K562 (cell line): ENCODE measurements at regions not wholly inside any gene's neighbourhood (a gene's known extent, or its start where the extent isn't known, plus 50 kb on each side); places are given as distances from the start of the nearest gene placed in this dataset.

Experiments used
- ATAC-seq: fragments of 200-7000 bp; cut with Tn5 transposase; 3 replicates; pipeline ENCODE4 v1.9.1; 2020; ENCODE audit warnings: moderate library complexity
- BruUV-seq: library from RNA; stranded (reverse); fragments of 400-500 nt; replicated peaks from 2 replicates; lab custom pipeline; 2021; lab: Mats Ljungman, UMichigan
- CTCF ChIA-PET: fragments of 300-600 bp; formaldehyde crosslinking; extraction: SDS; loops from one replicate; lab custom pipeline; 2021; ENCODE audit warnings: low intra/inter-chr PET ratio; lab: Yijun Ruan, JAX
- POLR2A ChIA-PET: fragments of 300-600, 350-650 bp; sonication (Branson Sonifier 250); formaldehyde crosslinking; extraction: SDS; loops from one replicate; lab custom pipeline; 2021; ENCODE audit warnings: antibody characterized with exemption, inconsistent platforms; lab: Yijun Ruan, JAX
- DNase-seq, 4 experiments: peaks; one replicate each; pipeline versions ENCODE4 v3.0.0 to v3.0.0-alpha.2; 2011 to 2018; ENCODE audit warnings: low spot score in 3 of 4, mixed read lengths in 3 of 4; ENCODE audit errors: extremely low read depth in 1 of 4
- FAIRE-seq: peaks from 2 replicates; lab custom pipeline; 2011; peaks lifted over from hg19 to GRCh38; lab: Jason Lieb, UNC
- H2AFZ ChIP-seq: 2 replicates; pipeline ENCODE4 v1.6.0; 2011; ENCODE audit warnings: low read depth, low read length, control low read depth, inconsistent platforms
- H3K27ac ChIP-seq: fragments of 200-600 bp; 3 replicates; pipeline ENCODE4 v1.8.0; 2011; ENCODE audit warnings: low read depth, mild to moderate bottlenecking, control low read depth, inconsistent platforms, low read length, moderate library complexity, mixed read lengths; ENCODE audit errors: extremely low read depth
- H3K27me3 ChIP-seq, 2 experiments: fragments of 300-600 bp in 1 of 2; 2 replicates in 1 of 2; 3 replicates in 1 of 2; pipeline versions ENCODE4 v1.6.0 to v1.8.0; 2011; ENCODE audit warnings: inconsistent platforms in 2 of 2, low read length in 2 of 2, mild to moderate bottlenecking in 1 of 2, mixed read lengths in 1 of 2, moderate library complexity in 1 of 2; ENCODE audit not compliant: control insufficient read depth in 2 of 2, insufficient read depth in 2 of 2
- H3K36me3 ChIP-seq: fragments of 300-600 bp; 3 replicates; pipeline ENCODE4 v1.8.0; 2011; ENCODE audit warnings: mild to moderate bottlenecking, low read length, inconsistent platforms; ENCODE audit not compliant: control insufficient read depth, insufficient read depth
- H3K4me1 ChIP-seq, 2 experiments: fragments of 200-600 bp in 1 of 2; replicated peaks in 1 of 2; 2 replicates in 1 of 2; 3 replicates in 1 of 2; pipeline versions ENCODE4 v1.5.1 to v1.8.0; 2011; ENCODE audit warnings: inconsistent platforms in 2 of 2, low read length in 2 of 2, mild to moderate bottlenecking in 1 of 2, mixed read lengths in 1 of 2, moderate library complexity in 1 of 2; ENCODE audit not compliant: control insufficient read depth in 2 of 2, insufficient read depth in 2 of 2
- H3K4me2 ChIP-seq: 2 replicates; pipeline ENCODE4 v1.6.1; 2011; ENCODE audit warnings: low read length, control low read depth, inconsistent platforms, mixed read lengths; ENCODE audit not compliant: insufficient read depth
- H3K4me3 ChIP-seq: fragments of 200-600 bp; sonication (generic), shearing (Covaris generic); 2 replicates; pipeline ENCODE4 v1.5.1; 2016; ENCODE audit warnings: control low read depth, inconsistent platforms
- H3K79me2 ChIP-seq: fragments of 200-600 bp; 3 replicates; pipeline ENCODE4 v1.8.0; 2011; ENCODE audit warnings: low read length, inconsistent platforms; ENCODE audit not compliant: control insufficient read depth, insufficient read depth
- H3K9ac ChIP-seq, 2 experiments: 2 replicates each; pipeline versions ENCODE4 v1.6.0 to v1.6.1; 2011; ENCODE audit warnings: low read depth in 2 of 2, low read length in 2 of 2, control low read depth in 1 of 2, inconsistent platforms in 1 of 2, mild to moderate bottlenecking in 1 of 2, mixed read lengths in 1 of 2; ENCODE audit not compliant: insufficient read depth in 1 of 2
- H3K9me1 ChIP-seq: one replicate; pipeline ENCODE4 v1.6.0; 2011; ENCODE audit warnings: inconsistent platforms, mild to moderate bottlenecking, low read length, moderate library complexity; ENCODE audit not compliant: control insufficient read depth, insufficient read depth
- H3K9me3 ChIP-seq: replicated peaks from 2 replicates; pipeline ENCODE4 v1.5.1; 2011; ENCODE audit warnings: low read depth, low read length, inconsistent platforms; ENCODE audit not compliant: control insufficient read depth, insufficient read depth
- H4K20me1 ChIP-seq: replicated peaks from 2 replicates; pipeline ENCODE4 v1.6.1; 2011; ENCODE audit warnings: low read length, inconsistent platforms, mixed read lengths; ENCODE audit not compliant: control insufficient read depth, insufficient read depth
- CREBBP ChIP-seq: IDR thresholded peaks from one replicate; pipeline ENCODE4 v1.6.1; 2012; ENCODE audit warnings: low read depth, mild to moderate bottlenecking, control low read depth, inconsistent platforms, low read length
- ETV1 ChIP-seq: fragments of 450-650 bp; conservative IDR thresholded peaks from 2 replicates; pipeline ENCODE4 v1.6.1; 2016; ENCODE audit warnings: missing genetic modification characterization, control low read depth, low read depth, missing compliant biosample characterization
- HEY1 ChIP-seq: fragments of 250-450 bp; sonication (Bioruptor Pico); IDR thresholded peaks from 2 replicates; pipeline ENCODE4 v1.5.0; 2020; ENCODE audit warnings: mild to moderate bottlenecking, moderate library complexity, borderline replicate concordance
- LARP7 ChIP-seq: fragments of 450-650 bp; IDR thresholded peaks from 2 replicates; pipeline ENCODE4 v1.6.1; 2016
- MTA3 ChIP-seq: fragments of 450-650 bp; formaldehyde crosslinking; IDR thresholded peaks from 2 replicates; pipeline ENCODE4 v1.6.1; 2017; ENCODE audit warnings: mild to moderate bottlenecking, borderline replicate concordance
- MTF1 ChIP-seq: fragments of 250-450 bp; sonication (Bioruptor Pico); IDR thresholded peaks from 2 replicates; pipeline ENCODE4 v1.9.0; 2021; ENCODE audit warnings: moderate library complexity, mild to moderate bottlenecking, inconsistent platforms, borderline replicate concordance
- POLR2A ChIP-seq: fragments of 450-650 bp; conservative IDR thresholded peaks from 2 replicates; pipeline ENCODE4 v1.6.1; 2016
- POLR2AphosphoS2 ChIP-seq: IDR thresholded peaks from 2 replicates; pipeline ENCODE4 v1.6.1; 2012; ENCODE audit warnings: low read length, improper control_type of control experiment
- RAD51 ChIP-seq: fragments of 450-650 bp; IDR thresholded peaks from 2 replicates; pipeline ENCODE4 v1.7.1; 2016; ENCODE audit warnings: low read depth, mild to moderate bottlenecking, borderline replicate concordance
- SMC3 ChIP-seq: conservative IDR thresholded peaks from 2 replicates; pipeline ENCODE4 v1.6.1; 2011; ENCODE audit warnings: low read depth, low read length, improper control_type of control experiment; ENCODE audit not compliant: insufficient read depth
- U2AF1 ChIP-seq: fragments of 200-400 bp; formaldehyde crosslinking; optimal IDR thresholded peaks from 2 replicates; pipeline ENCODE3; 2017; ENCODE audit warnings: mild to moderate bottlenecking, low read depth, low read length, moderate library complexity
- ZC3H8 ChIP-seq: fragments of 450-650 bp; IDR thresholded peaks from 2 replicates; pipeline ENCODE4 v1.6.1; 2017
- ZNF431 ChIP-seq: sonication (generic); formaldehyde crosslinking; IDR thresholded peaks from 2 replicates; pipeline ENCODE4 v1.8.0; 2022; ENCODE audit warnings: mild to moderate bottlenecking, missing genetic modification reagents
- ZNF551 ChIP-seq: fragments of 250-450 bp; sonication (Bioruptor Pico); IDR thresholded peaks from 2 replicates; pipeline ENCODE4 v1.5.0; 2021; ENCODE audit warnings: mild to moderate bottlenecking, moderate library complexity
- ZNF75A ChIP-seq: fragments of 450-650 bp; formaldehyde crosslinking; IDR thresholded peaks from 2 replicates; pipeline ENCODE4 v1.4.0; 2020; ENCODE audit warnings: mild to moderate bottlenecking
- WGBS: fragments of 100-300 bp; shearing (Covaris generic); methylation state at CpG from one replicate; pipeline ENCODE4 v1.1.6; 2016; ENCODE audit warnings: low coverage, mixed read lengths; ENCODE audit not compliant: insufficient coverage; ENCODE audit errors: missing lambda C conversion rate; 5-methylcytosine and 5-hydroxymethylcytosine counted together
- in situ Hi-C: fragments of 300-500 bp; cut with MboI; formaldehyde crosslinking; loops from 4 replicates; pipeline ENCODE4 v1.15.0; 2018; ENCODE audit warnings: inconsistent platforms, mixed read lengths
- intact Hi-C: fragments of 100-400 bp; cut with micrococcal nuclease; formaldehyde crosslinking; loops from 2 replicates; pipeline ENCODE4 v1.14.2; 2022
- TF ChIP-seq, protein P1 (sequence below): sonication (generic); formaldehyde crosslinking; IDR thresholded peaks from 2 replicates; pipeline ENCODE4 v1.8.0; 2022; ENCODE audit warnings: mild to moderate bottlenecking, missing genetic modification reagents, borderline replicate concordance
- TF ChIP-seq, protein P2 (sequence below): fragments of 450-650 bp; formaldehyde crosslinking; IDR thresholded peaks from 2 replicates; pipeline ENCODE4 v1.4.0; 2020; ENCODE audit warnings: mild to moderate bottlenecking, moderate library complexity

DNA sequence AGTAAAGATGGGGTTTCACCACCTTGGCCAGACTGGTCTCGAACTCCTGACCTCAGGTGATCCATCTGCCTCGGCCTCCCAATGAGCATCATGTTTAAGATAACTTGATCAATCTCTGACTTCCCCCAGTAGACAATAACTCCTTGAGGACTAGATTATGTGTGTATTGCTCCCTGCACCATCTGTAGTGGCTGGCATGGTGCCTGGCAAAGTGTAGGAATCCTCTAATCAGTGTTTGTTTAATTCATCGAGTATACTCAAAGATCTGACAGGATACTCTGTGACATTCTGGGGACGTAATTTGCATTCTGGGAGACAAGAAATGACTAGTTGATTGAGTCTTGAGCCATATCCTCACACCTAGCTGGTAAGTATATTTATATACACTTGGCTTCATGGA, 873.5 kb upstream of the TMEM132C start:
- no peak for FAIRE-seq
- POLR2A ChIA-PET = no interaction called here
- ATAC-seq = no peak
- H3K4me1 ChIP-seq = no peaks in the 10 kb centered on the region
- H3K9me3 ChIP-seq = no peaks in the 10 kb centered on the region
- no peaks in the 10 kb centered on the region for H3K79me2 ChIP-seq
- intact Hi-C loops (no loop called here), in situ Hi-C loops (loop anchor here (25.0 kb wide), 1 partner anchor 1331 kb away; no protein-coding TSS in a partner anchor)
- no TSS peak for BruUV-seq
- no peak overlapping the region for H3K4me3 ChIP-seq
- H2AFZ ChIP-seq = no peak overlapping the region
- no peaks in the 10 kb centered on the region for H3K27me3 ChIP-seq
- H4K20me1 ChIP-seq = no peaks in the 10 kb centered on the region
- H3K27ac ChIP-seq = no peak overlapping the region
- no peaks in the 10 kb centered on the region for H3K36me3 ChIP-seq
- TF ChIP-seq LARP7 (no peak), MTF1 (no peak), ZNF75A (CRISPR knock-in tag) (no peak), SMC3 (no peak), ZNF431 (no peak), CREBBP (no peak), ETV1 (tag) (no peak), RAD51 (no peak), POLR2AphosphoS2 (no peak), ZNF551 (CRISPR knock-in tag) (no peak), HEY1 (CRISPR knock-in tag) (no peak), ZC3H8 (no peak), U2AF1 (no peak), POLR2A (no peak), MTA3 (no peak)
- TF ChIP-seq, protein P1, sequence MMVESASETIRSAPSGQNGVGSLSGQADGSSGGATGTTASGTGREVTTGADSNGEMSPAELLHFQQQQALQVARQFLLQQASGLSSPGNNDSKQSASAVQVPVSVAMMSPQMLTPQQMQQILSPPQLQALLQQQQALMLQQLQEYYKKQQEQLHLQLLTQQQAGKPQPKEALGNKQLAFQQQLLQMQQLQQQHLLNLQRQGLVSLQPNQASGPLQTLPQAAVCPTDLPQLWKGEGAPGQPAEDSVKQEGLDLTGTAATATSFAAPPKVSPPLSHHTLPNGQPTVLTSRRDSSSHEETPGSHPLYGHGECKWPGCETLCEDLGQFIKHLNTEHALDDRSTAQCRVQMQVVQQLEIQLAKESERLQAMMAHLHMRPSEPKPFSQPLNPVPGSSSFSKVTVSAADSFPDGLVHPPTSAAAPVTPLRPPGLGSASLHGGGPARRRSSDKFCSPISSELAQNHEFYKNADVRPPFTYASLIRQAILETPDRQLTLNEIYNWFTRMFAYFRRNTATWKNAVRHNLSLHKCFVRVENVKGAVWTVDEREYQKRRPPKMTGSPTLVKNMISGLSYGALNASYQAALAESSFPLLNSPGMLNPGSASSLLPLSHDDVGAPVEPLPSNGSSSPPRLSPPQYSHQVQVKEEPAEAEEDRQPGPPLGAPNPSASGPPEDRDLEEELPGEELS (CRISPR knock-in tag) = no peak
- TF ChIP-seq, protein P2, sequence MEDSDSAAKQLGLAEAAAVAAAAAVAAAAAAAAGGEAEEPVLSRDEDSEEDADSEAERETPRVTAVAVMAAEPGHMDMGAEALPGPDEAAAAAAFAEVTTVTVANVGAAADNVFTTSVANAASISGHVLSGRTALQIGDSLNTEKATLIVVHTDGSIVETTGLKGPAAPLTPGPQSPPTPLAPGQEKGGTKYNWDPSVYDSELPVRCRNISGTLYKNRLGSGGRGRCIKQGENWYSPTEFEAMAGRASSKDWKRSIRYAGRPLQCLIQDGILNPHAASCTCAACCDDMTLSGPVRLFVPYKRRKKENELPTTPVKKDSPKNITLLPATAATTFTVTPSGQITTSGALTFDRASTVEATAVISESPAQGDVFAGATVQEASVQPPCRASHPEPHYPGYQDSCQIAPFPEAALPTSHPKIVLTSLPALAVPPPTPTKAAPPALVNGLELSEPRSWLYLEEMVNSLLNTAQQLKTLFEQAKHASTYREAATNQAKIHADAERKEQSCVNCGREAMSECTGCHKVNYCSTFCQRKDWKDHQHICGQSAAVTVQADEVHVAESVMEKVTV (CRISPR knock-in tag) = no peak
- H3K4me2 ChIP-seq = no peak overlapping the region
- H3K9ac ChIP-seq = no peak overlapping the region
- no peaks in the 10 kb centered on the region for H3K9me1 ChIP-seq
- DNase-seq = no peak
- WGBS = 0% methylated on average over 4 of the region's 4 CpGs
- CTCF ChIA-PET = no interaction called here
